ENCODE measurements at regions not wholly inside any gene's neighbourhood (a gene's known extent, or its start where the extent isn't known, plus 50 kb on each side); places are given as distances from the start of the nearest gene placed in this dataset.

GRCh38 chr5:44695259-44695658 lies 113.5 kb upstream of the MRPS30 start:
- Histone ChIP-seq H3K23me2 (ENCODE audit: low read depth, low read length) (no peaks in the 10 kb centered on the region), H3K79me2 (ENCODE audit: control insufficient read depth in 1 of 2, insufficient read depth in 2 of 2, low read length in 2 of 2) (no peaks in the 10 kb centered on the region), H4K91ac (replicated peaks; ENCODE audit: insufficient read length, low read length) (no peak overlapping the region), H3K4me2 (ENCODE audit: insufficient read depth in 1 of 2, low read depth in 2 of 2, low read length in 2 of 2) (no peak overlapping the region), H3K14ac (ENCODE audit: insufficient read length) (no peak overlapping the region), H2BK5ac (ENCODE audit: low read depth, low read length) (no peak overlapping the region), H3K4me1 (replicated peaks in 1 of 4; ENCODE audit: control insufficient read depth in 3 of 4, insufficient read depth in 4 of 4, low read length in 3 of 4) (peaks cover 0 to 4% (median 2%) of the 10 kb centered on the region in 4 experiments; a peak in 3 of 7 replicates), H3K56ac (replicated peaks; ENCODE audit: insufficient read length, low read depth, low read length) (no peak overlapping the region), H3K23ac (ENCODE audit: insufficient read length) (no peak overlapping the region), H2BK15ac (ENCODE audit: low read length) (no peak overlapping the region), H2AK5ac (ENCODE audit: low read depth, low read length) (no peak overlapping the region), H2BK20ac (ENCODE audit: low read length) (no peak overlapping the region), H4K20me1 (replicated peaks in 1 of 2; ENCODE audit: control insufficient read depth in 1 of 2, insufficient read depth in 2 of 2, low read length in 2 of 2) (no peaks in the 10 kb centered on the region), H3K36me3 (ENCODE audit: control insufficient read depth in 2 of 4, insufficient read depth in 4 of 4, low read length in 3 of 4) (no peaks in the 10 kb centered on the region), H3K27ac (ENCODE audit: low read depth, low read length) (no peak overlapping the region), H4K8ac (ENCODE audit: extremely low read depth, insufficient read depth, low read length) (no peak overlapping the region), H3K4me3 (ENCODE audit: extremely low read depth in 1 of 4, insufficient read depth in 2 of 4, low read depth in 3 of 4, low read length in 4 of 4) (no peak overlapping the region), H3K9me3 (ENCODE audit: insufficient read depth in 2 of 2, low read depth in 1 of 2, low read length in 1 of 2) (peaks cover 0 to 3% of the 10 kb centered on the region in 2 experiments; a peak in 1 of 4 replicates), H2BK120ac (replicated peaks; ENCODE audit: low read depth, low read length) (no peak overlapping the region), H3K79me1 (ENCODE audit: low read depth, low read length) (no peaks in the 10 kb centered on the region), H3K9ac (replicated peaks in 1 of 4; ENCODE audit: extremely low read depth in 1 of 4, low read depth in 3 of 4, low read length in 3 of 4) (no peak overlapping the region), H2AFZ (ENCODE audit: low read length) (no peak overlapping the region), H3K4ac (replicated peaks; ENCODE audit: insufficient read length, low read depth, low read length) (no peak overlapping the region), H2BK12ac (ENCODE audit: low read depth, low read length) (no peak overlapping the region), H4K5ac (ENCODE audit: insufficient read length, low read depth, low read length) (no peak overlapping the region), H3K27me3 (replicated peaks in 1 of 4; ENCODE audit: control insufficient read depth in 3 of 4, extremely low read depth in 1 of 4, insufficient read depth in 3 of 4, low read length in 3 of 4) (no peaks in the 10 kb centered on the region), H3K18ac (ENCODE audit: extremely low read depth, low read length) (no peak overlapping the region)
- WGBS, 2 experiments (ENCODE audit: extremely low coverage in 1 of 2, insufficient coverage in 1 of 2, insufficient read length in 1 of 2, insufficient replicate concordance in 2 of 2, low coverage in 1 of 2, low lambda C conversion rate in 2 of 2, missing lambda C conversion rate in 1 of 2), result 96% methylated on average over 6 of the region's 6 CpGs; no CpG with 5 or more reads in 1 of the 2 experiments
- DNase-seq (ENCODE audit: low read depth in 1 of 2, low spot score in 2 of 2) (no peak), FAIRE-seq (no peak)
- ChIA-PET POLR2A (ENCODE audit: partially characterized antibody) (no interaction called here), CTCF (ENCODE audit: partially characterized antibody) (interaction anchor here (1.5 kb wide), 1 partner anchor 12 kb away, joined by 3 read pairs; no protein-coding TSS in a partner anchor)
- no peak for TF ChIP-seq RBBP5 (IDR thresholded peaks at IDR 0.05; ENCODE audit: borderline replicate concordance, low read depth, low read length)
- no peak for TF ChIP-seq KDM5A (IDR thresholded peaks at IDR 0.05; ENCODE audit: low read length)
- no peak for TF ChIP-seq BCL11A (IDR thresholded peaks at IDR 0.05; ENCODE audit: low read depth in 2 of 2, low read length in 2 of 2)

Measured in H1 (cell line).